H1 (cell line): ENCODE measurements at regions not wholly inside any gene's neighbourhood (a gene's known extent, or its start where the extent isn't known, plus 50 kb on each side); places are given as distances from the start of the nearest gene placed in this dataset.

Experiments
- CTCF ChIA-PET: fragments of 300-600 bp; sonication (Branson Sonifier 250); formaldehyde crosslinking; loops from one replicate; lab custom pipeline; 2021; ENCODE audit not compliant: partially characterized antibody; lab: Charles Lee
- POLR2A ChIA-PET: fragments of 300-600 bp; sonication (Branson Sonifier 250); formaldehyde crosslinking; loops from one replicate; lab custom pipeline; 2021; ENCODE audit warnings: inconsistent platforms; ENCODE audit not compliant: partially characterized antibody; lab: Charles Lee
- DNase-seq, 2 experiments: peaks; one replicate each; pipeline versions ENCODE4 v3.0.0 to v3.0.0-alpha.2; 2010 to 2022; ENCODE audit warnings: low spot score in 2 of 2, low read depth in 1 of 2, mixed read lengths in 1 of 2
- FAIRE-seq: peaks from 2 replicates; lab custom pipeline; 2011; peaks lifted over from hg19 to GRCh38; lab: Jason Lieb, UNC
- H2AFZ ChIP-seq: 2 replicates; pipeline ENCODE4 v1.8.1; 2012; ENCODE audit warnings: low read length, inconsistent platforms
- H2AK5ac ChIP-seq: 2 replicates; pipeline ENCODE4 v1.6.1; 2013; ENCODE audit warnings: low read depth, low read length
- H2BK120ac ChIP-seq: replicated peaks from 2 replicates; pipeline ENCODE3; 2013; ENCODE audit warnings: low read depth, low read length, inconsistent platforms
- H2BK12ac ChIP-seq: 2 replicates; pipeline ENCODE4 v1.6.1; 2013; ENCODE audit warnings: low read depth, low read length
- H2BK15ac ChIP-seq: 2 replicates; pipeline ENCODE4 v1.6.1; 2013; ENCODE audit warnings: low read length
- H2BK20ac ChIP-seq: 2 replicates; pipeline ENCODE4 v1.6.1; 2013; ENCODE audit warnings: low read length
- H2BK5ac ChIP-seq: 2 replicates; pipeline ENCODE4 v1.6.1; 2013; ENCODE audit warnings: low read depth, low read length
- H3K14ac ChIP-seq: 2 replicates; pipeline ENCODE4 v1.6.1; 2013; ENCODE audit warnings: inconsistent platforms; ENCODE audit not compliant: insufficient read length
- H3K18ac ChIP-seq: 2 replicates; pipeline ENCODE4 v1.6.1; 2013; ENCODE audit warnings: low read length; ENCODE audit errors: extremely low read depth
- H3K23ac ChIP-seq: 2 replicates; pipeline ENCODE4 v1.6.1; 2013; ENCODE audit warnings: inconsistent platforms; ENCODE audit not compliant: insufficient read length
- H3K23me2 ChIP-seq: 2 replicates; pipeline ENCODE4 v1.6.1; 2013; ENCODE audit warnings: low read depth, low read length
- H3K27ac ChIP-seq: 2 replicates; pipeline ENCODE4 v1.6.1; 2011; ENCODE audit warnings: low read depth, low read length, inconsistent platforms
- H3K27me3 ChIP-seq, 4 experiments: replicated peaks in 1 of 4; 1 replicate in 1 of 4; 2 replicates in 3 of 4; pipeline versions ENCODE4 v1.6.1 to v1.8.1; 2011 to 2013; ENCODE audit warnings: low read length in 3 of 4, mild to moderate bottlenecking in 3 of 4, inconsistent platforms in 2 of 4, mixed read lengths in 2 of 4, moderate library complexity in 1 of 4; ENCODE audit not compliant: control insufficient read depth in 3 of 4, insufficient read depth in 3 of 4; ENCODE audit errors: extremely low read depth in 1 of 4
- H3K36me3 ChIP-seq, 4 experiments: 2 replicates each; pipeline versions ENCODE4 v1.6.1 to v1.8.1; 2011 to 2013; ENCODE audit warnings: mild to moderate bottlenecking in 4 of 4, low read length in 3 of 4, moderate library complexity in 2 of 4, control low read depth in 1 of 4, inconsistent platforms in 1 of 4; ENCODE audit not compliant: insufficient read depth in 4 of 4, control insufficient read depth in 2 of 4
- H3K4ac ChIP-seq: replicated peaks from 2 replicates; pipeline ENCODE3; 2013; ENCODE audit warnings: low read length, low read depth, mixed read lengths, inconsistent platforms; ENCODE audit not compliant: insufficient read length
- H3K4me1 ChIP-seq, 4 experiments: replicated peaks in 1 of 4; 1 replicate in 1 of 4; 2 replicates in 3 of 4; pipeline versions ENCODE4 v1.6.1 to v1.8.1; 2011 to 2013; ENCODE audit warnings: low read length in 3 of 4, inconsistent platforms in 2 of 4, mixed read lengths in 1 of 4; ENCODE audit not compliant: insufficient read depth in 4 of 4, control insufficient read depth in 3 of 4
- H3K4me2 ChIP-seq, 2 experiments: 2 replicates each; pipeline versions ENCODE4 v1.6.1 to v1.8.1; 2011 to 2013; ENCODE audit warnings: low read depth in 2 of 2, low read length in 2 of 2, control low read depth in 1 of 2, inconsistent platforms in 1 of 2, mild to moderate bottlenecking in 1 of 2; ENCODE audit not compliant: insufficient read depth in 1 of 2
- H3K4me3 ChIP-seq, 4 experiments: fragments of 200-600, 300-600 bp in 1 of 4; sonication (generic), shearing (Covaris generic), sonication (Bioruptor Twin) in 1 of 4; 2 replicates each; pipeline versions ENCODE4 v1.5.1 to v1.8.1; 2011 to 2016; ENCODE audit warnings: low read length in 4 of 4, low read depth in 3 of 4, control low read depth in 2 of 4, inconsistent platforms in 2 of 4, mild to moderate bottlenecking in 2 of 4, mixed read lengths in 1 of 4, moderate library complexity in 1 of 4; ENCODE audit not compliant: insufficient read depth in 2 of 4; ENCODE audit errors: extremely low read depth in 1 of 4
- H3K56ac ChIP-seq: replicated peaks from 2 replicates; pipeline ENCODE3; 2013; ENCODE audit warnings: low read depth, mild to moderate bottlenecking, mixed read lengths, low read length, inconsistent platforms; ENCODE audit not compliant: insufficient read length
- H3K79me1 ChIP-seq: 2 replicates; pipeline ENCODE4 v1.6.1; 2013; ENCODE audit warnings: low read depth, low read length, control low read depth
- H3K79me2 ChIP-seq, 2 experiments: 2 replicates each; pipeline versions ENCODE4 v1.6.1 to v1.8.1; 2012 to 2013; ENCODE audit warnings: low read length in 2 of 2, mild to moderate bottlenecking in 2 of 2, inconsistent platforms in 1 of 2; ENCODE audit not compliant: insufficient read depth in 2 of 2, control insufficient read depth in 1 of 2
- H3K9ac ChIP-seq, 4 experiments: replicated peaks in 1 of 4; 1 replicate in 1 of 4; 2 replicates in 3 of 4; pipeline versions ENCODE4 v1.6.1 to v1.8.1; 2011 to 2013; ENCODE audit warnings: low read depth in 3 of 4, low read length in 3 of 4, control low read depth in 2 of 4, mild to moderate bottlenecking in 2 of 4, moderate library complexity in 2 of 4, inconsistent platforms in 1 of 4; ENCODE audit errors: extremely low read depth in 1 of 4
- H3K9me3 ChIP-seq, 2 experiments: 2 replicates each; pipeline versions ENCODE4 v1.6.1 to v1.8.1; 2012 to 2013; ENCODE audit warnings: mild to moderate bottlenecking in 2 of 2, moderate library complexity in 2 of 2, control low read depth in 1 of 2, inconsistent platforms in 1 of 2, low read depth in 1 of 2, low read length in 1 of 2, mixed read lengths in 1 of 2; ENCODE audit not compliant: insufficient read depth in 2 of 2
- H4K20me1 ChIP-seq, 2 experiments: replicated peaks in 1 of 2; 2 replicates each; pipeline versions ENCODE3 to v1.8.1; 2011 to 2013; ENCODE audit warnings: inconsistent platforms in 2 of 2, low read length in 2 of 2, mild to moderate bottlenecking in 1 of 2; ENCODE audit not compliant: insufficient read depth in 2 of 2, control insufficient read depth in 1 of 2
- H4K5ac ChIP-seq: 2 replicates; pipeline ENCODE4 v1.6.1; 2013; ENCODE audit warnings: low read length, low read depth, mixed read lengths, inconsistent platforms; ENCODE audit not compliant: insufficient read length
- H4K8ac ChIP-seq: 2 replicates; pipeline ENCODE4 v1.8.0; 2013; ENCODE audit warnings: mild to moderate bottlenecking, moderate library complexity, low read length, inconsistent platforms; ENCODE audit not compliant: insufficient read depth; ENCODE audit errors: extremely low read depth
- H4K91ac ChIP-seq: replicated peaks from 2 replicates; pipeline ENCODE3; 2013; ENCODE audit warnings: low read length, mixed read lengths, inconsistent platforms; ENCODE audit not compliant: insufficient read length
- ATF3 ChIP-seq: IDR thresholded peaks from 2 replicates; pipeline ENCODE4 v1.6.1; 2011; ENCODE audit warnings: low read depth, mild to moderate bottlenecking, low read length; ENCODE audit not compliant: insufficient read depth
- BRCA1 ChIP-seq: IDR thresholded peaks from 2 replicates; pipeline ENCODE4 v1.6.1; 2012; ENCODE audit warnings: low read depth, low read length, improper control_type of control experiment
- CBX8 ChIP-seq: fragments of 300-800, 300-1000 bp; sonication (generic); IDR thresholded peaks from 2 replicates; pipeline ENCODE4 v1.7.1; 2016; ENCODE audit warnings: low read depth, low read length, borderline replicate concordance
- FOSL1 ChIP-seq: IDR thresholded peaks from 2 replicates; pipeline ENCODE4 v1.6.1; 2011; ENCODE audit warnings: mild to moderate bottlenecking, low read depth, low read length, moderate library complexity; ENCODE audit not compliant: insufficient read depth
- NRF1 ChIP-seq: IDR thresholded peaks from 2 replicates; pipeline ENCODE4 v1.6.1; 2011; ENCODE audit warnings: mild to moderate bottlenecking, low read depth, low read length, improper control_type of control experiment
- POU5F1 ChIP-seq: IDR thresholded peaks from 2 replicates; pipeline ENCODE4 v1.6.1; 2011; ENCODE audit warnings: low read depth, mild to moderate bottlenecking, low read length, moderate library complexity
- TAF1 ChIP-seq: IDR thresholded peaks from 2 replicates; pipeline ENCODE4 v1.6.1; 2011; ENCODE audit warnings: mild to moderate bottlenecking, low read depth, low read length
- WGBS, 2 experiments: shearing (Covaris generic) in 1 of 2; methylation state at CpG; one replicate each; pipeline versions ENCODE4 v1.1.6 to v1.1.7; 2013 to 2015; ENCODE audit warnings: low lambda C conversion rate in 2 of 2, mixed read lengths in 2 of 2, inconsistent platforms in 1 of 2, low coverage in 1 of 2, missing lambda C conversion rate in 1 of 2; ENCODE audit not compliant: insufficient replicate concordance in 2 of 2, insufficient coverage in 1 of 2, insufficient read length in 1 of 2; ENCODE audit errors: extremely low coverage in 1 of 2, missing lambda C conversion rate in 1 of 2; 5-methylcytosine and 5-hydroxymethylcytosine counted together

- Histone ChIP-seq H3K36me3 (no peaks in the 10 kb centered on the region), H3K18ac (no peak overlapping the region), H3K4me3 (no peak overlapping the region), H2BK15ac (no peak overlapping the region), H3K4me1 (no peaks in the 10 kb centered on the region), H3K9me3 (no peaks in the 10 kb centered on the region), H2BK5ac (no peak overlapping the region), H4K5ac (no peak overlapping the region), H3K56ac (no peak overlapping the region), H3K79me1 (no peaks in the 10 kb centered on the region), H3K27me3 (no peaks in the 10 kb centered on the region), H3K27ac (no peak overlapping the region), H2BK20ac (no peak overlapping the region), H3K9ac (no peak overlapping the region), H2AFZ (0 out of 2 replicates have a peak overlapping the region, but pooled peaks have one; percentile 13), H3K4me2 (no peak overlapping the region), H4K8ac (no peak overlapping the region), H3K79me2 (no peaks in the 10 kb centered on the region), H3K14ac (no peak overlapping the region), H3K4ac (no peak overlapping the region), H3K23me2 (no peaks in the 10 kb centered on the region), H2BK120ac (no peak overlapping the region), H4K91ac (no peak overlapping the region), H2BK12ac (no peak overlapping the region), H3K23ac (no peak overlapping the region), H4K20me1 (no peaks in the 10 kb centered on the region), H2AK5ac (no peak overlapping the region)
- POLR2A ChIA-PET, result no interaction called here
- CTCF ChIA-PET, result no interaction called here
- DNase-seq, result no peak
- 92% methylated on average over 2 of the region's 2 CpGs; no CpG with 5 or more reads in 1 of the 2 experiments for WGBS, 2 experiments
- no peak for FAIRE-seq
- TF ChIP-seq ATF3 (no peak), FOSL1 (no peak), NRF1 (no peak), TAF1 (no peak), POU5F1 (no peak), CBX8 (no peak), BRCA1 (no peak)
Observed at GRCh38 chr5:165076686-165077085, 1571.3 kb downstream of the MAT2B start.
